HFFc6 (cell line): ENCODE measurements at regions not wholly inside any gene's neighbourhood (a gene's known extent, or its start where the extent isn't known, plus 50 kb on each side); places are given as distances from the start of the nearest gene placed in this dataset.

ENCODE experiments used
- DNase-seq: peaks from one replicate; pipeline ENCODE4 v3.0.0-alpha.2; 2018
- H3K27ac Mint-ChIP-seq: 2 replicates; pipeline ENCODE4 v1.8.0; 2020; ENCODE audit warnings: mild to moderate bottlenecking, mixed read lengths
- H3K27me3 Mint-ChIP-seq: 2 replicates; pipeline ENCODE4 v1.8.0; 2021; ENCODE audit warnings: mild to moderate bottlenecking, moderate library complexity, mixed read lengths; ENCODE audit not compliant: insufficient read depth
- H3K36me3 Mint-ChIP-seq: 2 replicates; pipeline ENCODE4 v1.8.0; 2021; ENCODE audit warnings: low read depth, mixed read lengths
- H3K4me1 Mint-ChIP-seq: 2 replicates; pipeline ENCODE4 v1.8.0; 2020; ENCODE audit warnings: low read depth, mixed read lengths
- H3K4me3 Mint-ChIP-seq: 2 replicates; pipeline ENCODE4 v1.8.0; 2020; ENCODE audit warnings: mild to moderate bottlenecking, moderate library complexity, mixed read lengths
- H3K9me3 Mint-ChIP-seq: 2 replicates; pipeline ENCODE4 v1.8.0; 2020; ENCODE audit warnings: mild to moderate bottlenecking, mixed read lengths
- TF ChIP-seq, protein P1 (sequence below): fragments of 200-600 bp; sonication (generic); IDR thresholded peaks from 2 replicates; pipeline ENCODE4 v1.5.0; 2021; ENCODE audit warnings: antibody characterized with exemption, mild to moderate bottlenecking

DNA sequence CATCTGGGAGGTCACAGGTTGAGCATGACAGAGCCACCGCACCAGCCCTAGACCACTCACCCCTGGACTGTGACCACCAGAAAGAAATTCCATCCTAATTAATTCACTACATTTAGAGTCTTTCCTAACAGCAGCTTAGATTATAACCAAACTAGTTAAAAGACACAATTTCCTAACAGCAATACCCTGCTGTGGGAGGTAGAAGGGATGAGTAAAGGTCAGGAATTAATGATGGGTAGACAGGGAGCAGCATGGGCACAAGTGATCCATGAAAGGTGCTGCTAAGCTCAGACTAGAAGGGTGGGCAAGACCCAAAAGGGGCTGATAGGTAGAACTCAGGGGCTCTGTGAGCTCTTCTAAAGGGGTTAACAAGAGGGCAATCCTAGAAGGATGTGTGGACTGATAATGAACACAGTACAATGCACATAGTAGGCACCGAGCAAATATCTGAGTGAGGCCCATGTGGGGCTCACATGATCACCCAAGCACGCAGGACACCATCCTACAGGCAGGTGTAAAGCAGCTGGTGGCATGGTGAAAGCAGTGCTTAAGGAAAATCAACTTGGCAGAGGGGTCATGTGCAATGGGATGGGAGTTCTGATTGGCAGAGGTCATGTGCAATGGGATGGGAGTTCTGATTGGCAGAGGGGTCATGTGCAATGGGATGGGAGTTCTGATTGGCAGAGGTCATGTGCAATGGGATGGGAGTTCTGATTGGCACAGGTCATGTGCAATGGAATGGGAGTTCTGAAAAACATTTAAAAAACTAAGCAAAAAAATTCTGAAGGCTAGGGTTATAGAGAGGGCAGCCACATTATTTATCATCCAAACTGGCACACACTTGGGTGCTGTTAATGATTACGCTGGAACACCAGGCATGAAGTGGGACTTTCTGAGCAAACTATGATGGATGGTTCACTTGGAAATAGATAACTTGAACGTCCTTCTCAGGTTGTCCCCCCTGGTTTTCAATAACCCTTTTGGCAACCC, 188.2 kb upstream of the FOXQ1 start:
- no peak overlapping the region for H3K27ac Mint-ChIP-seq
- no peak for DNase-seq
- peaks cover 21% of the 10 kb centered on the region for H3K27me3 Mint-ChIP-seq
- TF ChIP-seq, protein P1, sequence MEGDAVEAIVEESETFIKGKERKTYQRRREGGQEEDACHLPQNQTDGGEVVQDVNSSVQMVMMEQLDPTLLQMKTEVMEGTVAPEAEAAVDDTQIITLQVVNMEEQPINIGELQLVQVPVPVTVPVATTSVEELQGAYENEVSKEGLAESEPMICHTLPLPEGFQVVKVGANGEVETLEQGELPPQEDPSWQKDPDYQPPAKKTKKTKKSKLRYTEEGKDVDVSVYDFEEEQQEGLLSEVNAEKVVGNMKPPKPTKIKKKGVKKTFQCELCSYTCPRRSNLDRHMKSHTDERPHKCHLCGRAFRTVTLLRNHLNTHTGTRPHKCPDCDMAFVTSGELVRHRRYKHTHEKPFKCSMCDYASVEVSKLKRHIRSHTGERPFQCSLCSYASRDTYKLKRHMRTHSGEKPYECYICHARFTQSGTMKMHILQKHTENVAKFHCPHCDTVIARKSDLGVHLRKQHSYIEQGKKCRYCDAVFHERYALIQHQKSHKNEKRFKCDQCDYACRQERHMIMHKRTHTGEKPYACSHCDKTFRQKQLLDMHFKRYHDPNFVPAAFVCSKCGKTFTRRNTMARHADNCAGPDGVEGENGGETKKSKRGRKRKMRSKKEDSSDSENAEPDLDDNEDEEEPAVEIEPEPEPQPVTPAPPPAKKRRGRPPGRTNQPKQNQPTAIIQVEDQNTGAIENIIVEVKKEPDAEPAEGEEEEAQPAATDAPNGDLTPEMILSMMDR: no peak
- H3K4me3 Mint-ChIP-seq: no peak overlapping the region
- H3K36me3 Mint-ChIP-seq: no peaks in the 10 kb centered on the region
- H3K9me3 Mint-ChIP-seq: no peaks in the 10 kb centered on the region
- no peaks in the 10 kb centered on the region for H3K4me1 Mint-ChIP-seq

DNA sequence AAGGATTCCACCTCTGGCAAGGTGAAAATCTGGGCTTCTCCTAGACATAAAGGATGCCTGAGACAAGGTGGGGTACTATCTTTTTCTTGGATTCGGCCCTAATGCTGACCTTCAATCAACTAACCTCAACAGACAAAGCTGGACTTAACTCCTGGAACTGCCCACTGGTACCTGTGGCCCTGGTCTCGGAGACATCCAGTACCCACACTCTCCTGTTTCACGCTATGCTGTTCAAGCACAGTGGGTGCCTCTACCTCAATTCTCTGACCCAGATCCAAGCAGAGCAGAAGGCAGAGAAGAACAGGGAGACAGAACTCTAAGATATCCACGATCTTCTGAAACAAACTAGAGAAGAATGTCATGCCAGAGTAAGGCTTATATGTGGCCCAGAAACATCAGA, 189.8 kb upstream of the FOXQ1 start:
- Mint-ChIP-seq H3K4me3 (no peak overlapping the region), H3K9me3 (no peaks in the 10 kb centered on the region), H3K4me1 (no peaks in the 10 kb centered on the region), H3K27ac (no peak overlapping the region), H3K36me3 (no peaks in the 10 kb centered on the region), H3K27me3 (peaks cover 21% of the 10 kb centered on the region)
- no peak for DNase-seq
- TF ChIP-seq, protein P1: no peak

DNA sequence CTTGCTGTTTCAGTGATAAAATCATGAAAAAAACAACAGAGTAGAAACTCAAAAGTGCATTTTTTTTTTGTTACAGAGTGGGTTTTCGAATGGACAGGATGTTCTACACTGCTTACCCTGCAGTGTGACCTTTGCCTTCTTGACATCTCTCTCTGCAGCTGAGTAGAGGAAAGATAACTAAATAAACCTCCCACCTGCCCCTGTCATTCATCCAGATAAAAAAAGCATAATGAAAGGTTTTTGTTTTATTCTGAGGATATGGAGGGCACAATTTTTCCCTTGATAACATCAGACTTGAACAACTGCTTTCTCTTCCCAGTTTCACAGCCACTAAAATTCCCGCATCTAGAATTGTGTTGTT, 193.6 kb upstream of the FOXQ1 start:
- Mint-ChIP-seq H3K4me1 (peaks cover 12% of the 10 kb centered on the region; the same call in 1 of the 2 replicates), H3K9me3 (no peaks in the 10 kb centered on the region), H3K4me3 (no peak overlapping the region), H3K36me3 (no peaks in the 10 kb centered on the region), H3K27ac (no peak overlapping the region), H3K27me3 (peaks cover 21% of the 10 kb centered on the region)
- DNase-seq: no peak
- TF ChIP-seq, protein P1: no peak

DNA sequence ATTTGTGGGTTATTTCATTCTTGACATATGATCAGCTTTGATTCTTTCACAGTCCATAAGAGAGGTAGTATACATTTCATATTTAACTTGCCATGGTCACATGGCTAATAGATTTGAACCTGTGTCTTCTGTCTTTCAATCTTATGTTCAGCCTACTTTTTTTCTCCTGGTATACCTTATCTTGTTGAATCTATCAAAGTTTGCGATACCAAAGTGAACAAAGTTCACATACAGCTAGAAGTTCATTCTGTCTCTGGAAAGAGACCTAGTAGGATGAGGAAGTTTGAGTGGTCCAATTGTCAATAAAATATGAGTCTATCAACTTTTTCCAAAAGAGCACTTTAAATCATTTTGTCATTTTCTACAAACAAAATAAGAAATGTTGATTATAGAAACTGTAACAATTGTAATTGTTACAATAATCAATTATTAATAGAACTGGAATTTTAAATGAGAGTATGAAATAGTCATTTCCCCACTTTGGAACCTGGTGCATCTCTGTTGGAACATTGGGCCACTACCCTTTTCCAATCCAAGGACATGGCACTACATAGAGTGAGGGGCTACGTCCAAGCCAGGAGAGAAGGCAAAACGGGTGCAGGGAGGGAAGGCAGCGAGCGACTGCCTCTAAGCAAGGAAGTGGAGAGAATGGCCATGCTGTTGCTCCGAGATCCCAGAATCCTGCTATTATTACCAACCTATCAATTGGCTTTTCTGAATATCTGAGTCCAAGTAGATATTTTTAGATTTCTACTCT, 194.2 kb upstream of the FOXQ1 start:
- peaks cover 12% of the 10 kb centered on the region; the same call in 1 of the 2 replicates for H3K4me1 Mint-ChIP-seq
- no peaks in the 10 kb centered on the region for H3K9me3 Mint-ChIP-seq
- DNase-seq: no peak
- no peak overlapping the region for H3K4me3 Mint-ChIP-seq
- peaks cover 16% of the 10 kb centered on the region for H3K27me3 Mint-ChIP-seq
- no peaks in the 10 kb centered on the region for H3K36me3 Mint-ChIP-seq
- no peak overlapping the region for H3K27ac Mint-ChIP-seq
- TF ChIP-seq, protein P1: no peak

DNA sequence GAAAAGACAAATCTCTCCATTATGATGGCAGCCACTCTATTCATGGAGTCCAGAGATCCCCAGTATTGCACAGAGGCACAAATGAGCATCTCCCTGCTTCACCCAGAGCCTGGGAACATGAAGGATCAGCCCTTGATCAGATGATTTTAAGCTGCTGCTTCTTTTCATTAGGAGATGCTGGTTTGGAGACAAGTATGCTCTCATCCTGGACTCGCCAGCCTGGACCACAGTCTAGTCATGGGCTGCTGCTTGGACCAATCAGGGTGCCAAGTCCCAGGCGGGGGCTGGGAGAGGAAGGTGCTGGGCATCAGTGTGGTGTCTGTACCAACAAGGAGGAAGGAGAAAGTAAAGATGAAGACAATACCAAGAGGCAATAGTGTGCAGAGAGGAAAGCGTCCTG, 195.7 kb upstream of the FOXQ1 start:
- no peak for DNase-seq
- H3K27ac Mint-ChIP-seq: no peak overlapping the region
- H3K27me3 Mint-ChIP-seq: peaks cover 10% of the 10 kb centered on the region
- peaks cover 14% of the 10 kb centered on the region for H3K4me1 Mint-ChIP-seq
- no peak overlapping the region for H3K4me3 Mint-ChIP-seq
- TF ChIP-seq, protein P1: no peak
- no peaks in the 10 kb centered on the region for H3K36me3 Mint-ChIP-seq
- no peaks in the 10 kb centered on the region for H3K9me3 Mint-ChIP-seq
